ENCODE measurements at regions not wholly inside any gene's neighbourhood (a gene's known extent, or its start where the extent isn't known, plus 50 kb on each side); places are given as distances from the start of the nearest gene placed in this dataset.

DNA sequence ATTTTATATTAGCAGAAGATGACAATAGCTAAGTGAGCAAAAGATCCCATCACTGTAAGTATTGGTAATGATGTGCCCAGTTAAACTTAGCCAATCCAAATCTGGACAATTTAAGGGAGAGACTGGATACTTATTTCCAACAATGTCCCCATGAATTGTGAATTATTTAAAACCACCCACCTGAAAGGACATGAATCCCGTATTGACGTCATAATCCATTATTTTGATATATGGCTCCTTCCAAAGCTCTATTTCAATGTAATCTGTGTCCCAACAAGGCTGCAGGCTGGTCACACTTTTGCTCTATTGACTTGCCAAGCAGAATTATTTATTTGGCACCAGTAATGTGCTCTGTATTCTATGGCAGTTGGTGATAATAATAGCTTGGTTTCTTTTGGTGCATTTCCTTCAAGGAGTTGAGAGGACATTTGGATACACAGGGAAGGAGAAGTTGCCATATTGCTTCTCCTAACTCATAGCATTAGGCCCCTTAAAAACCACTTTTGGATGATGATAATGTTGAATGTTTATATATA lies 157.2 kb downstream of the NMUR2 start:
- no peak for DNase-seq (ENCODE audit: low spot score)
- TF ChIP-seq, protein P1, sequence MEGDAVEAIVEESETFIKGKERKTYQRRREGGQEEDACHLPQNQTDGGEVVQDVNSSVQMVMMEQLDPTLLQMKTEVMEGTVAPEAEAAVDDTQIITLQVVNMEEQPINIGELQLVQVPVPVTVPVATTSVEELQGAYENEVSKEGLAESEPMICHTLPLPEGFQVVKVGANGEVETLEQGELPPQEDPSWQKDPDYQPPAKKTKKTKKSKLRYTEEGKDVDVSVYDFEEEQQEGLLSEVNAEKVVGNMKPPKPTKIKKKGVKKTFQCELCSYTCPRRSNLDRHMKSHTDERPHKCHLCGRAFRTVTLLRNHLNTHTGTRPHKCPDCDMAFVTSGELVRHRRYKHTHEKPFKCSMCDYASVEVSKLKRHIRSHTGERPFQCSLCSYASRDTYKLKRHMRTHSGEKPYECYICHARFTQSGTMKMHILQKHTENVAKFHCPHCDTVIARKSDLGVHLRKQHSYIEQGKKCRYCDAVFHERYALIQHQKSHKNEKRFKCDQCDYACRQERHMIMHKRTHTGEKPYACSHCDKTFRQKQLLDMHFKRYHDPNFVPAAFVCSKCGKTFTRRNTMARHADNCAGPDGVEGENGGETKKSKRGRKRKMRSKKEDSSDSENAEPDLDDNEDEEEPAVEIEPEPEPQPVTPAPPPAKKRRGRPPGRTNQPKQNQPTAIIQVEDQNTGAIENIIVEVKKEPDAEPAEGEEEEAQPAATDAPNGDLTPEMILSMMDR (IDR thresholded peaks at IDR 0.05; ENCODE audit: extremely low read depth, insufficient read depth, missing control alignments): no peak
- in situ Hi-C loops (cut with MboI; ENCODE audit: low pct_unique_long_range_greater_than_20kb, low sequenced_read_pairs, unreplicated experiment): no loop called here

GRCh38 chr5:152246401-152246800 lies 158.7 kb downstream of the NMUR2 start:
- DNase-seq (ENCODE audit: low spot score): no peak

DNA sequence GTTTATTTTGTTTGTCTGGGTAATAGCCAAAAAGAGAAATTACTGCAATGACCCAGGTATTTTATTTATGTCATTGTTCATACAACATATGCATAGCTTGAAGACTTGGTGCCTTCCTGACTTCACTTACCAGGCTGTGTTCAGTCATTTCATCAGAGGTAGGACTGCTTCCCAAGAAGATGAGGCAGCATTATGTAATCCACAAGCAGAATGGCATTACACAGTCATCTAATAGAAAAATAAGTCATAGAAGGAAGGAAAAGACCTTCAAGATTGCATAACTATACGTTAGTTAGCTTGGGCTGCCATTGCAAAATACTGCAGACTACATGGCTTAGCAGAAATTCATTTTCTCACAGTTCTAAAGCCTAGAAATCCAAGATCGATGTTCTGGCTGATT lies 167.5 kb downstream of the NMUR2 start:
- in situ Hi-C loops (cut with MboI; ENCODE audit: low pct_unique_long_range_greater_than_20kb, low sequenced_read_pairs, unreplicated experiment): no loop called here
- DNase-seq (ENCODE audit: low spot score): no peak

More at GRCh38 chr5:152246401-152246800, 158.7 kb downstream of the NMUR2 start:
- TF ChIP-seq, protein P1 (IDR thresholded peaks at IDR 0.05; ENCODE audit: extremely low read depth, insufficient read depth, missing control alignments): no peak
- in situ Hi-C loops (cut with MboI; ENCODE audit: low pct_unique_long_range_greater_than_20kb, low sequenced_read_pairs, unreplicated experiment): no loop called here

DNA sequence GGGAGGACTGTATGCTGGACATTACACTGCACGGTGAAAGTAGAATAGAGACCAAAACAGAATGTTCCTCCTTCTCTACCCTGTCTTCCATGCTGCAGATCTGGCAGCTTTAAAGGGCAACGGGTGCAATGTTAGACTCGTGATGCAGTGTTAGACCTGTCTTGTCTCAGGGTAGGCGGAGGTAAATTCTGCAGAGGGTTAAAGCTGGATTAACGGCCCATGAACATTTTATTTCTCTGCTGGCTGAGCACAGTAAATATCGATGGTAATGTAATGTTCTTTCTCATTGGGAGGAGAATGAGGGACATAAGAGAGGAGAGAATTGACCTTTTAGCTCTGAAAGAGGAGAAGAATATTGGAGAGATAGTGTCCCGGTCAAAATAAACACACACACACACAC lies 178.9 kb downstream of the NMUR2 start:
- in situ Hi-C loops (cut with MboI; ENCODE audit: low pct_unique_long_range_greater_than_20kb, low sequenced_read_pairs, unreplicated experiment): no loop called here
- DNase-seq (ENCODE audit: low spot score): no peak
- TF ChIP-seq, protein P1 (IDR thresholded peaks at IDR 0.05; ENCODE audit: extremely low read depth, insufficient read depth, missing control alignments): no peak

More for the DNA sequence above, 167.5 kb downstream of the NMUR2 start:
- TF ChIP-seq, protein P1 (IDR thresholded peaks at IDR 0.05; ENCODE audit: extremely low read depth, insufficient read depth, missing control alignments): no peak

- TF ChIP-seq, protein P1 (IDR thresholded peaks at IDR 0.05; ENCODE audit: extremely low read depth, insufficient read depth, missing control alignments): no peak
- in situ Hi-C loops (cut with MboI; ENCODE audit: low pct_unique_long_range_greater_than_20kb, low sequenced_read_pairs, unreplicated experiment): no loop called here
- no peak for DNase-seq (ENCODE audit: low spot score)
These were observed 183.1 kb downstream of the NMUR2 start for GRCh38 chr5:152221721-152222629.

- no peak for DNase-seq (ENCODE audit: low spot score)
- in situ Hi-C loops (cut with MboI; ENCODE audit: low pct_unique_long_range_greater_than_20kb, low sequenced_read_pairs, unreplicated experiment): no loop called here
- TF ChIP-seq, protein P1 (IDR thresholded peaks at IDR 0.05; ENCODE audit: extremely low read depth, insufficient read depth, missing control alignments): no peak
These were observed 186.4 kb downstream of the NMUR2 start for GRCh38 chr5:152218694-152219093.

All from GM13977 (cell line).